DMS 273 (cell line): ENCODE measurements at regions not wholly inside any gene's neighbourhood (a gene's known extent, or its start where the extent isn't known, plus 50 kb on each side); places are given as distances from the start of the nearest gene placed in this dataset.

Source experiments
- DNase-seq: peaks from one replicate; lab custom pipeline; 2025; ENCODE audit not compliant: unreplicated experiment; lab: John Stamatoyannopoulos, UW

DNA sequence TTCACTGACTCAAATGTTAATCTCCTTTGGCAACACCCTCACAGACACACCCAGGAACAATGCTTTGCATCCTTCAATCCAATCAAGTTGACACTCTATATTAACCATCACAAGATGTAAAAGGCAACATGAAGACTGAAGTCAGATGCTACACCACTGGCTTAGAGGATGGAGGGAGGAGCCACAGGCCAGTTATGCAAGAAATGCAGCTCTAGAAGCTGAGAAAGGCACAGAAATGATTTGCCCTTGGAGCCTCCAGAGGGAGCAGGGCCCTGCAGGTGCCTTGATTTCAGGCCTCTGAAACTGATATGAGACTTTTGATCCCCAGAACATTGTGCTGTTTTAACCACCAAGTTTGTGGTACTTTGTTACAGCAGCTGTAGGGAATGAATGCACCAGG lies 276.3 kb downstream of the KCNS3 start:
- DNase-seq, result no peak

DNA sequence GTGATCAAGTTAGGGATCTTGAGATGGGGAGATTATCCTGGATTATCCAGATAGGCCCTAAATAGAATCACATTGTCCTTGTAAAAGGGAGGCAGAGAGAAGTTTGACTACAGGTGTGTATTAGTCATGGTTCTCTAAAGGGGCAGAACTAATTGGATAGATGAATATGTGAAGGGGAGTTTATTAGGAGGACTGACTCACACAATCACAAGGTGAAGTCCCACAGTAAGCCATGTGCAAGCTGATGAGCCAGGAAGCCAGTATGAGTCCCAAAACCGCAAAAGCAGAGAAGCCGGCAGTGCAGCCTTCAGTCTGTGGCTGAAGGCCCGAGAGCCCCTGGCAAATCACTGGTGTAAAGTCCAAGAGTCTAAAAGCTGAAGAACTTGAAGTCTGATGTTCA lies 275.8 kb downstream of the KCNS3 start:
- DNase-seq, result no peak

DNA sequence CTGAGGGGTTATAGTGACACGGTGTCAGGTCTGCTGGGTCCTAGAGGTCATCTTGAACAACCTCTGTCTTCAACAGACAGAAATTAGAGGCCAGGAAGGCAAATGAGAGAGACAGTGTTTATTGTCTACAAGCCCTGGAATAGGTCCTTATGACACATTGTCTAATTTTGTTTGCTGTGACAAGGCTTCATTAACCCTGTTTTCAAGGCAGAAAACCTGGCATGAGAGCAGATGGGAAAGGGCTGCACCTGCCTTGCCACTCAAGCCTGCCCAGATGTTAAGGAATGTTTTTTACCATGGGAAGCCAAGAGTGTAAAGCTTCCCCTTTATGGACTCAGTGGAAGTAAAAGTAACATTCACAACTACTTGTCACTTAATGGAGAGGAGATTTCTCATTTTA lies 275.3 kb downstream of the KCNS3 start:
- no peak for DNase-seq

DNA sequence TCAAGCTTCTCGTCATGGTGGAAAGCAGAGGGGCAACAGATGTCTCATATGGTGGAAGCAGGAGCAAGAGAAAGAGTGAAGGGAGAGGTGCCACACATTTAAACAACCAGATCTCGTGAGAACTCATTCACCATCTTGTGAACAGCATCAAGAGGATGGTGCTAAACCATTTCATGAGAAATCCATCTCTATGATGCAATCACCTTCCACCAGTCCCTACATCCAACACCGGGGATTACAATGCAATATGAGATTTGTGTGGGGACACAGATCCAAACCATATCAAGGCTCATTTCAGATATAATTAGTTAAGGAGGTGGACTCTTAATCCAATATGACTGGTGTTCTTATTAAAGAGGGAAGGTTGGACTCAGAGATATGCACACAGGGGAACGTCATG lies 272.8 kb downstream of the KCNS3 start:
- no peak for DNase-seq

DNA sequence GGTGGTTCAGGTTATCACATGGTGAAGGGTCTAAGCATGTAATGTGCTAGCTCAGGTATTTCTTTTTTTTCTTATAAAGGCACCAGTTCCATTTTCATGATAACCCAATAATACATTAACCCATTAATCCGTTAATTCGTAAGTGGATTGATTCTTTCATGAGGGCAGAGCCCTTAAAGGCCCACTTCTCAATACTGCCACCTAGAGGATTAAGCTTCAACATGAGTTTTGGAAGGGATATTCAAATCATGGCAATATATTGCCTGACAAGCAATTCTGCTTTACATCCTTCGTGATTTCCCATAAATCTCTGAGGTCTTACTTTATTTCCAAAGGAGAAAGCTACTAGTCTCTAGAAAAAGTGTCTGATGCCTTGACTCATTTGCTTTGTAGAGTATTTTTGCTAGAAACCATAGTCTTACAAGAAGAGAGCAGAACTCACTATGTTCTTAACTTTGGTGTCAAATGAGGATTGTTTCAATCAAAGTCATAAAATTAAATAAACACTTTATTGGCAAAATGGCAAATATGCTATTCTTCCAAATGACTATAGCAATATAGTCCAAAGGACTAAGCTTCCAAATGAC lies 271.3 kb downstream of the KCNS3 start:
- peak; percentile 75 for DNase-seq

DNA sequence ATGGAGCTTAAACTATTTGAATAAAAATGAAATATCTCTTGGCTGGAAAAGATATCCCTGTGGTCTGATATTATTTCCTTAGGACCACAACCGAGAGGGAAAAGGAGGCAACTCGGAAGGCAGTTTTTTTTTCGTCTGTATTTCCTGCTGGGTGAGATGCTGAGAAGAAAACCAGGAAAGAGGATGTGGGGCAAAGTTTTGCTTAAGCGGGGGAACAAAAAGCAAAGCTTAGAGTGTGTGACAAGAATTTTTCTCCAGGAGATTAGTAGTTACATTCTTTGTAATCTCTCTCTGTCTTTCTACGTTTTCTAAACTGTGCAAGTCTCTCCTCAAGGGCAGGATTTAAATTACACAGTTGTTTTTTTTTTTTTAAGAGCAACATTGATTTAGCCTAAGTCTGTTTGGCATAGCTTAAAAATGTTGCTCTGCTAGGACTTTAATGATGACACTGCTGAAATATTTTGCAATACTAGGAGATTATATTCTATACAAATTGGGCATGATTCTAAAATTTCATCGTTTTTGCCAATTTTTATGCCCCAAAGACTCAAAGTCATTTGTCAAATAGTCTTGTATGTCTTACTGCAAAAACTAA lies 258.5 kb downstream of the KCNS3 start:
- no peak for DNase-seq

DNA sequence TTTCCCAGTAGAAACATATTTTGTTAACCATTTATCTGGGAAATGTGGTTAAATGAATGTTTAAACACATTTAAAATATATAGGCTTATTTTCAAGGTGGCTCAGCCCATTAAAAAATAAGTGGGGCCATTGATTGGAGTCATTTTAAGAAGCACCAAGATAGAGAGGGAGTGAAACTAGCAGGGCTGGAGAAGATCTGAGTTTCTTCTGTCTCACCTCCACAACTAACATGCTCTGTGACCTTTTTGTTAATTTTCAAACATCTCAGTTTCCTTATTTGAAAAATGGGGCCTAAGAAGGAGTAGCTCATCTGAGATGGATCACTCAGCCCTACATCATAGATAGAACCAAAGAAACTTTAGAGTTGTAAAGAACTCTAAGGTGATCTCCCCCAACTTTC lies 254.8 kb downstream of the KCNS3 start:
- DNase-seq, result no peak

DNA sequence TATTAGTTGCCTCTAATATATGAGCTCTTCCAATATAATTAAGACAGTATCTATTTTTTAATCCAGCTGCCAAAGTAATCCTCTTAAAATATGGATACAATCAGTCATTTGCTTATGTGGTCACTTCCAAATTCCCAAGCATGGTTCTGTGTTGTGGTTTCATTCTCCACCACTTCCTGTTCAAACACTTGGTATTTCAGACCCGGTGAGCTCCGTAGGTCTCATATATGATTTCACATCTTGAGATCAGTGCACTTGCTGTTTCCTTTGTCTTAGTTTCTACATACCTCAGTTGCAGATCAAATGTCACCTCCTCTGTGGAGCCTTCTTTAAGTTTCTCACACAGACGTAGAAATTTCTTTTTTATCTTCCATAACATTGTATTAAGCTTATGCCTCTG lies 254.2 kb downstream of the KCNS3 start:
- no peak for DNase-seq

DNA sequence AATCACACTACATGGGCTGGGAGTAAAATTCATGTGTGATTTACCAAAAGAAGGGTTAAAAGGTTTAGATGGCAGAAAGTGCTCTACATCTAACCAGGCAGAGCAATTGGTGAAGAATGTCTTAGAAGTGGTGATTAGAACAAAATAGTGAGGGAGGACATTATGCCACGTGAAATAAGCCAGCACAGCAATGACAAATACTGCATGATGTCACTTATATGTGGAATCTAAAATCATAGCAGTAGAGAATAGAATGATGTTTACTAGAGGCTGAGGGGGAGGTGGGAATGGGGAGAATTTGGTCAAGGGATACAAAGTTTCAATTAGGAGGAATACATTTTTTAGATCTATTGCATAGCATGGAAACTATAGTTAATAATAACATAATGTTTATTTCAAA lies 253.3 kb downstream of the KCNS3 start:
- DNase-seq, result no peak

DNA sequence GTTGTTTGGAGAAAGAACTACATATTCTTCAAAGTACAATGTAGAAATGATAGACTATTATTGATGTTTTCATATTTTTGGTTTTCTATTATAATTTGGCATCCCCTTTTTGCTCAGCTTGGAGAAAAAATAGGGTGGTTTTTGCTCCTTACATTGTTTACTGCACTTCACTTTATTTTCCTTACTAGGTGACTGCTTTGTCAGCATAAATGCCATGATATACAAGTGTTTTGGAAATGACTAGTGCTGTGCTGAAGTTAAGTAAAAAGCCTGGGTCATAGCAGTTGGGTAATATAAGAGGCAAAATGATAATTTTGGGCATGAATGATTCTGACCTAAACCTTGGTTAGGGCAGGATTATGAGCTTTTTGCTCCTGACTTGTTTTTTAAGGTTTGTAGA lies 250.9 kb downstream of the KCNS3 start:
- no peak for DNase-seq

DNA sequence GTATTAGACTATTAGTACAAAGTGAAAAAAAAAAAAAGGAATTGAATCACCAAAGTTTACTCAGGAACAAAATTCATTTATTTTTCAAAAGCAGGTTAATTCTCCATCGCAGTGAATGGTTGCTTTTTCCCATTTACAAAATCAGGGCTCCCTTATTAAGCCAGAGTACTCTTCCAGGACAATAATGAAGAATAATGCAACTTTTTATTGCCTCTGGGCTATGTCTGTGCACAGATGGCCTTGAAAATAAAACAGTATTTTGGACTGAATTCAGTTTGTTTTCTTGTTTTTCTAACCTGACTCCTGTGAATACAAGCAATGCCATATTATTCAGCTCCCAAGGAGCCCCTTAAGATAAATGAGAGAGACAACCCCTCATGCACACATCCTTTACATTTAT lies 246.8 kb downstream of the KCNS3 start:
- no peak for DNase-seq

DNA sequence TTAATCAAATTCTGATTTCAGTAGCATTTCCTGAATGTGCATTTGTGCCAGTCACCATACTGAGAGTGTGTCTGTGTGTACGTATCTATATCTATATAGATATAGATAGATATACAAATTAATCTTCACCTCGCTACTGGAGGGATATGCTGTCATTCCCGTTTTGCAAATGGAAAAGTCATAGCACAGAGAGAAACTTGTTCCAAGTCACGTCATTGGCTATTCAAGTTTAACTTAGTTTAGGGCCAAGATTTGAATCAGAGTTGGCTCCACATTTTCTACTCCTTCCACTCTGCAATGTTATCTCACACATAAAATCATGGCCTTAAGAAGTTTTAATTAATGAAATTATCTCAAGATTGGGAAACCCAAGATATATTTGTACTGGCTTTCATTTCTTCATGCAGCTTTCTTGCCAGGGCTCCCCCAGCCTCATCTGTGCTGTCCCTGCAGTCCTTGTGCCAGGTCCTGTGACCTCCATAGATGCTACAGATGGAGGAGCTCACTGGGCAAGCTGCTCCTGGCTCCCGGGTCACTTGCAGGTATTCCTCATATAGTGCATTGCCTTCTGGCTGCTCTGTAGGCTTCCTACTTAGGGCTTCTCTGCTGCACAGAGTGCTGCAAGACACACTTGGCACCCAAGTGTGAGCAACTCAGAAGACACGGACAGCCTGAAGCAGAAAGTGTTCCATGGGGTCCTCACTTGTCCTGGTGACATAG lies 245.8 kb downstream of the KCNS3 start:
- DNase-seq, result no peak

DNA sequence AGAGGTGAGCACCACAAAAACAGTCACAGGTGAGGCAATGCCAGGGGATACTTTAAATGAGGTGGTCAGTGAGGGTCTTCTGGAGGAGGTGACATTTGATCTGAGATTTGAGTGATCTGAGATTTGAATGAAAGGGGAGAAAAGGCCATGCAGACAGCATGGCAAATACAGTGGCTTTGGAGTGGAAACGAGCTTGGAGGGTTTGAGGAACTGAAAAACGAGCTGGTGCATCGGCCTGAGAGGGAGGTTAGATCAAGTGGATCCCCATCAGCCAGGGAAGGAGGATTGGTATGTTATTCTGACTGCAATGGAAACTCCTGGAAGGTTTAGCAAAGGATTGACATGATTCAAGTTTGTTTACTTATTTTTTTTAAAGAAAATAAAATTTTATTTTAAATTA lies 245.1 kb downstream of the KCNS3 start:
- DNase-seq, result no peak

DNA sequence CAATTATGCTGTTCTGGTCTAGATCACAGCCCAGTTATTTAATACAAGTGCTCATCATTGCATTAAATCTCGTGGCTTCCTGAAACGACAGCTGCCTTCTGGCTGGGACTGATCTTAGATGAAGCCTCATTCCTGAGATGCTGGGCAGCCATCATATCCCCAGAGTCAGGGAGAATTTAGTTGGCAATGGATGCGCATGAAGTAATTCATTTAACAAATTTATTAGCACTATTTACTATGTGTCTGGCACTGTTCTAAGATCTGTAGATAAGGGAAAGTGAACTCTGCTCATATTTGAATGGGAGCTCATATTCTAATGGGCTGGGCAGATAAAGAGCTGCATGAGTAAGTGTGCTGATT lies 244.7 kb downstream of the KCNS3 start:
- no peak for DNase-seq

DNA sequence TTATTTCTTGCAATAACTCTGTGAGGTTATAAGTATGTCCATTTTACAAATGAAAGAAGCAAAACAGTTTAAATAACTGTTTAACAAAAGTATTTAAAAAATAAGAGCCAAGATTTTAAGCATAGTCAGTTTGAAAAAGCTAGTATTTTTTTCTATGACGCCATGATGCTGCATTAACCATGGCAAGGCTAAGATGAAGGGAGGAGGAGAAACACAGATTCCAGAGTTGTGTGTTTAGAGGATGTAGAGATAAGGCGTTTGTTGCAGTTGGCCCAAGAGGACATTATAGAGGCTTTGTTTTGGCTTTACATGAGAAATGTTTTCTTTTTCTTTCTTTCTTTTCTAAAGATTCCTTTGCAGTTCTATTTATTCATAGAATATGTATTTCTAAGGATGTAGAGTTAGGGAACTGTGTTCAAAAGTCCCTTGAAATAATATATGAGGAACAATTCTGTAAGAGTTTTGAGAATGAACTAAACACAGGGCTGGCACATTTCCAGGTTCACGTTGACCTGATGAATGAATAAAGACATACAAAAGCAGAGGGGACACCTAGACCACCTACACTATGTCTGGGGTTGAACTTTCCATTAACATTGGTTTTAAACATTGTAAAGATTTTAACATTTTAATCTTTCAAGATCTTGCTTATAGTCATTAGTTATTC lies 244.2 kb downstream of the KCNS3 start:
- DNase-seq, result no peak

DNA sequence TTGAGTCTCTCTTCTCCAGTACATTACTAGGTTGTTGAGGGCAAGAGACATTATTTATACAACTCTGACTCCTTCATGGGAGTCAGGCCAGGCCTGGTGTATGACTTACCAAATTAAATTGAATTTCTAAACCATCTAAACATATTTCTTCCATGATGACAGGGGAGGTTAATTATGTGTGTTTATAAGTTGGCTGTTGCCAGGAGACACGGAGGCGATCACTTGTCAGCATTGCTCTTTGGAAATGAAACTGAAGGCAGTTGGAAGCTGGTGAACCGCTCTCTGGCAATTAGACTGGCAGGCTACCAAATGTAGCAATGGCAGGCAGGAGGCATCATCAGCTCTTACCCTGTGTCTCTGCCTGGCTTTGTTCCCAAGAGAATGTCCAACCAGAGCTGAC lies 241.4 kb downstream of the KCNS3 start:
- peak; percentile 8 for DNase-seq

DNA sequence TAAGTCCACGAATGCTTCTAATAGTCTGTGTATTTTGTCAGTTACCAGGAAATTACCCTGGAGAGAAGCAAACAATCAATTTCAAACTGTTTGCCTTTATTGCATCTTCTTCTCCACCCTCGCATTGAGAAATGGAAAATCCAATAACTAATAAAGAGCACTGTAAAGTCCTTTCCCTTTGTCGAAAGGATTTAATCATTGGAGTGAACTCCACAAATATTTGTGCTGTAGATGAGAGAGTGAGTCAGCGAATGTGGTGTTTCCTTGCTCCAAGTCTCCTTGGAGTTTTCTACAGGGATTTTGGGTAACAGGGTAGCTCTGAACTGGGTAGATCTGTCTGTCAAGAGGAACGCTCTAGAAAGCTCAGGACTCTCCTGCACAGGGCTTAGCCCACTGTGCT lies 240.2 kb downstream of the KCNS3 start:
- no peak for DNase-seq

DNA sequence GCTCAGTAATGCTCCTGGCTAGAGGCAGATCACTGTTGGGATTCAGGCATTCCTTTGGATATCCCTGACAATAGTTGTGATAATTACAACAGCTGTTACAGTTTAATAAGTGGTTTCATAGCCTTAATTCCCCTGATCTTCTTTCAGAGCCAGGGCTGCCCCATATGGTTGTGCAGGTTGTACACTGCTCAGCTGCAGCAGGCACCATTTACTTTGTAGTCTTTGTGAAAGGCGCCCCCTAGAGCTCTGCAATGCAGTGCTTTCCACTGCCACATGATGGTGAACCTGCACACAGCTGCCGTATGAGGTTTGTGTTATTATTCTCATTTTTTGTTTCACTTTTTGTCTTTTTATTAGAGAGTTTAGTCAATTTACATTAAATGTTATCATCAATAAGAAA lies 239.1 kb downstream of the KCNS3 start:
- DNase-seq, result peak; percentile 62

DNA sequence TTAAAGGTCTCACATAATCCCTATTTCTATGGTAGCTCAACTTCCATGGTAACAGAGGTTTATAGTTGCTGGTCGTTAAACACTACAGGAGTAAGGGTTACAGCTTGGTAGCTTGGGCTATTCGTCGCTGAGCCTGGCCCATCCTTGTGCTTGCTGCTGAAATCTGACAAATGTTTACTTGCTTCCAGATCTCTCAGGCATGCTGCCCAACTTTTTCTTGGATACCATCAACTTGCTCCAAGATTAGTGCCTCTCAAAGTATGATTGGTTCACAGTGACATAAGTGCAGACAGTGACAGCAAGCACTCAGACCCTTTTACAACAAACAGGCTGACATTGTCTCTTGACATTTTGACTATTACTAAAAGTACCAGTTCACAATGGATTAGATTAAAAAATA lies 231.8 kb downstream of the KCNS3 start:
- no peak for DNase-seq

DNA sequence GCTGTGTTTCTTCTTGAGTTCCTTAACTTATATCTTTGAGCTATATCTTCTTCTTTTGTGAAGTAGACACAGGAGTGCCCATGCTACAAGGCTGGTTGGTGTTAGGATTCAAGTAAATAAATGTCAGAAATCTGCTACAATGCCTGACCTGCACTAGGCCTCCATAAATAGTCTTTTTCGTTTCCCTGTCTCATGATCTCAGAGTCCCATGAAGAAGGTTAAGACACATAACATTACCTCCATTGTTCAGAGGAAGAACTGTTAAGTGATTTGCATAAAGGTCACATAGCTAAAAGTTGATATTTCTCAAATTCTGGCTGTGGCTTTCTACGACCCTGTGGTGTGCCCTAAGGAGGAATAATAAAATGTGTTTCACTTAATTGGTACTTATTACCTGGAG lies 228.4 kb downstream of the KCNS3 start:
- no peak for DNase-seq

DNA sequence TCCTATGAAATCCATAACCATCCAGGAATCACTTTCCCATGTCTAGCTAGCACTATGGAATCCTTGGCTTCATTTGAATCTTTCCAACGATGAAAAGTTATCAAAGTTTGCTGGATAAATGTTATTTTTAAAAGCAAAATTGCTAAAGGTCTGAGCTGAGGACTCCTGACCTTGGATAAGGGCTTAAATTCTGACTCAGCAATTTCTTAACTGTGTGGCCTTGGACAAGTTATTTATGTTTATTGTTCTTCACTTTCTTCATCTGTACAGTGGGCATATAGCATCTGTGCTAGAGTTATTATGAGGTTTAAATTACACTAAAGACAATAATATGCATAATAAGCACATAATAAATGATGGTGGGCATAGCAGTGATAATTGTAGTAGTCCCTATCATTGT lies 227.5 kb downstream of the KCNS3 start:
- DNase-seq, result no peak

DNA sequence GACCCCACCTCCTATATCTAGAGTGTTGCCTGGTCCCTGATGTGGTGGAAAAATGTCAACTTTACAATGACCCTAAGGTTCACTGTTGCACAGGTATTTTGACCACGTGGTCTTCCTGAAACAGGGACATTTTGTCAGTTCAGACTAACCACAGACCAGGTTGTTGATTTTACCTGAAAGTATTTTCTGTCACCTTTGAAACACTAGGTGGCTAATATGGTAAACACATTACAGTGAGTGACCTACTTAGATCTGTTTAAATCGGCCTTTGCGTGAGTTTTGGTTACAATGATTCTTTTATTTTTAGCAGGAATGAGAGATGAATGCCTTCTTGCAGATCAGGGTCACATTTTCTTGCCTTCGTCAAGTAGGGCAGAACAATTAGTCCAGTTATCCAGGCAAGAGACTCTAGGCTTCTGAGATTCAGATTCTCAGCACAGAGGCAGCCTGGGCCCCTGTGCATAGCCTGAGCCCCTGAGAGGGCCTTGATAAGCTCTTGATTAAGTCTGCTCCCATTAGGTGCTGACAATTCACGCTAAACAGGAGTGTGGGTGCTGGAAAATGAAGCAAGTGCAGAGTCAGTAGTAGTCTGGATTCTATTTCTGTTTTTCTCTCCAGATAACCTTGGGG lies 226.2 kb downstream of the KCNS3 start:
- DNase-seq, result no peak
